ENCODE measurements at regions not wholly inside any gene's neighbourhood (a gene's known extent, or its start where the extent isn't known, plus 50 kb on each side); places are given as distances from the start of the nearest gene placed in this dataset.
"Not testable (repeated sequence)": the region's sequence is repeated elsewhere in the genome, so short reads cannot be mapped to it uniquely, and the experiment has no call there.

DNA sequence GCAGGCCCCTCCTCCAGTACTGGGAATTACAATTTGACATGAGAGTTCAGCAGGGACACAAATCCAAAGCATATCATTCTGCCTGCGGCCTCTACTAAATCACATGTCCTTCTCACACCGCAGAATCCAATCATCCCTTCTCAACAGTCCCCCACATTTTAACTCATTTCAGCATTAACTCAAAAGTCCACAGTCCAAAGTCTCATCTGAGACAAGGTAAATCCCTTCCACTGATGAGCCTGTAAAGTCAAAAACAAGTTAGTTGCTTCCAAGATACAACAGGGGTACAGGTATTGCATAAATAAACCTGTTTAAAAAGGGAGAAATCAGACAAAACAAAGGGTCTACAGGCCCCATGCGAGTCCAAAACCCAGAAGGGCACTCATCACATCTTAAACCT lies 64.0 kb downstream of the EBNA1BP2 start:
- no peak for DNase-seq

DNA sequence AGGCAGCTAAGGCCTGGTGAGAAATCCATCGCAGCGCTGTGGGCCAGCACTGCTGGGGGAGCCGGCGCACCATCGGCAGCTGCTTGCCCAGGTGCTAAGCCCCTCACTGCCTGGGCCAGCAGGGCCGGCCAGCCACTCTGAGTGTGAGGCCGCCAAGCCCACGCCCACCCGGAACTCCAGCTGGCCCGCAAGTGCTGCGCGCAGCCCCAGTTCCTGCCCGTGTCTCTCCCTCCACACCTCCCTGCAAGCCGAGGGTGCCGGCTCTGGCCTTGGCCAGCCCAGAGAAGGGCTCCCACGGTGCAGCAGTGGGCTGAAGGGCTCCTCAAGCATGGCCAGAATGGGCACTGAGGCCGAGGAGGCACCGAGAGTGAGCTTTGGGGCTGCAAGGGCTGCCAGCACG lies 64.4 kb downstream of the EBNA1BP2 start:
- no peak for DNase-seq

DNA sequence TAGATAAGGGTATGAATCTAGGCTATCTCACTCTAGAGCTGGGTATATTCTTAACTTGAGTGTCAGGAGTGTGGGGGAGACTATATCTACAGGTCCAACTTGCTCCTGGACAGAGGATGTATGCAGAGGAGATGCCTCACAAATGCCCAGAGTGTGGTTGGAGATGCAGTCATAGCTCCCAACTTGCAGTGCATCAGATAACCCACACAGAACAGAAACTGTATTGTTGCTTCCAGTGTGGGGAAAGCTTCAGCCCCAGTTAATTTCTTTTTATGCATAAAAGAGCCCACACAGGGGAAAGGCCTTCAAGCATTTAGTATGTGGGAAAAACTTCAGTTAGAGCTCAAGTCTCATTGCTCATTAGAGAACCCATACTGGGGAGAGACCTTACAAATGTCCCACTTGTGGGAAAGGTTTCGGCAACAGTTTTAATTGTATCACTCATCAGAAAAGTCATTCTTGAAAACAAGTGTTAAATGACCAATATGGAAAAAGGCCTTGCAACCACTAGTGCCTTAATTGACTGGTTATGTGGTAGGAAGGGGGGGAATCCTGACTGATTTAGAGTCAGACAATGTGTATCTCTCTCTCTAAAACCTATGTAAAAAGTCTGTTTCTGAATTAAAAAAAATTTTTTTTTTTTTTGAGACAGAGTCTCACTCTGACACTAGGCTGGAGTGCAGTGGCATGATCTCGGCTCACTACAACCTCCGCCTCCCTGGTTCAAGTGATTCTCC lies 67.9 kb downstream of the EBNA1BP2 start:
- no peak for DNase-seq

- no peak for DNase-seq
Observed at GRCh38 chr1:43101061-43101460, 71.0 kb downstream of the EBNA1BP2 start.

DNA sequence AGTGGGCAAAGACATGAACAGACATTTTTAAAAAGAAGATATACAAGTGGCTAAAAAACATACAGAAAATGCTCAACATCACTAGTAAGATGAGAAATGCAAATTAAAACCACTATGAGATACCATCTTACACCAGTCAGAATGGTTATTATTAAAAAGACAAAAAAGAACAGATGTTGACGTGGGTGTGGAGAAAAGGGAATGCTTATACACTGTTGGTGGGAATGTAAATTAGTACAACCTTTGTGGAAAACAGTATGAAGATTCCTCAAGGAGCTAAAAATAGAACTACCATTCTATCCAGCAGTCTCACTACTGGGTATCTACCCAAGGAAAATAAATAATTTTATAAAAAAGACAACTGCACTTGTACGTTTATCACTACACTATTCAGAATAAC lies 73.9 kb downstream of the EBNA1BP2 start:
- DNase-seq = no peak

GRCh38 chr1:43096528-43096927 lies 75.6 kb downstream of the EBNA1BP2 start:
- not testable (repeated sequence) for DNase-seq

GRCh38 chr1:43090812-43091211 lies 81.3 kb downstream of the EBNA1BP2 start:
- not testable (repeated sequence) for DNase-seq

DNA sequence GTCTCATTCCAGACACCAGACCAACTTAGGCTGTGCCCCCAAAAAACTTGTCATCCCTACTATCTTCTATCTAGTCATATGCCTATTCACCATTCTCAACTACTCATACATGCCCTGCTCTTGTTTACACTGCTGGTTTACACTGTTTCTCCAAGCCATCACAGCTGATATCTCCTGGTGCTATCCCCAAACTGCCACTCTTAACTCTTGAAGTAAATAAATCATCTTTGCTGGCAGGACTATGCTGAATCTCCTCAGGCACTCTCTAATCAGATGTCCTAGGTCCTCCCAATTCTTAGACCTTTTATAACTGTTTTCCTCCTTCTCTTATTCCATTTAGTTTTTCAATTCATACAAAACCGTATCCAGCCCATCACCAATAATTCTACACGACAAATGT lies 81.9 kb downstream of the EBNA1BP2 start:
- DNase-seq = not testable (repeated sequence)

DNA sequence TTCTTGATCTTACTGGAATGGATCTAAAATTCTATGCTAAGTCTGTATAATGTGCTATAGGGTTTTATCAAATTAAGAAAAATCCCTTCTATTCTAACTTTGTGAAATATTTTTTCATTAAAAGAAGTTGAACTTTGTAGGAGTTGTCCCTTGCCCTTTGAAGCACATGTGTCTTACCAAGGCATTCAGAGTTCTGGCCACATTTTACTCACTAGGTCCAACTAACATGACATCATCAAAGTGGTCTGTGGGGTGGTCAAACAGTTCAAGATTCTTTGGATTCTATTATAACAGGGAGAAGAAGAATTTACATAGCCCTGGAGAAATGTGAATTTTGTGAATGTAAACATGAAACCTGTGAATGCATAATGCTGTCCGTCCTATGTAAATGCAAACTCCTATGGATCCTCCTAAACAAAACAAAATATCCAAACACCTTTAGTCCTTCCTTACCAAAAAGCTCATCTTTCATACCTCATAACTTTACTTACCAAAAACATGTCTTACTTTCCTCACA lies 88.7 kb downstream of the EBNA1BP2 start:
- no peak for DNase-seq

GRCh38 chr1:43082740-43083139 lies 89.3 kb downstream of the EBNA1BP2 start:
- DNase-seq = no peak

DNA sequence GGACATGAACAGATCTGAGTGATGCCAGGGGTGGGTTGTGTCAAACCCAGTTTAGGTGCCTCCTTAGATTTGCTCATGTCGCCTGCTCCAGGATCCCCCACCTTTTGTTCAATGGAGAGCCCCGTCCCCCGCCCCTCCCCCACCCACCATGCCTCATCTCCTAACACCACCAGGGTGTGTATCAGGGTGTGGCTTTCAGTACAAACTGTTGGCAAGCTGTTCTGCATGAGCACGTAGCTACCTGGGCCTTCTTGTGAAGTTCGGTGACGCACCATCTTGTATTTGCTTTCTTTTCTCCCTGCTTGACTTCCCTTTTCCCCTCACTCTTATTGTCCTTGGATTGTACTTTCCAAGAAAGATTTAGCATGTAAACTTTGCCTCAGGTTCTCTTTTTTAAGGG lies 94.8 kb downstream of the EBNA1BP2 start:
- no peak for DNase-seq

- DNase-seq = no peak
Observed at GRCh38 chr1:43074709-43075108, 97.4 kb downstream of the EBNA1BP2 start.

DNA sequence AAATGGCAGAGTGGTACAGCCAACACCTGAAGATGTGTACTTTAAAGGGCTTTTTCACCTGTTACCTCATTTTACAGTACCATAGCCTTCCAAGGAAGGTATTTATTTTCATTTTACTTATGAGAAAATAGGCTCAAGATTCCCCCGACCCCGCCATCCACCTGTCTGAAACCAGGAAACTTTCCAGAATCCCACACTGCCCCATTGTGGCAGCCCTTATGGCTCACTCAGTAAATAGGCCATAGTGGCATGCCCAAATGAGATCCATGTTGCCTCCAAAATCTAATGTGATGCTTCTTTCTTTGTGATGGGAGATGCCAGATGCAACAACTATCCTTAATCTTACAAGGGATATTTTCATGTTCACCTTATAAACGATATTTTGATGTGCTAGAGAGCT lies 97.8 kb downstream of the EBNA1BP2 start:
- DNase-seq = no peak

DNA sequence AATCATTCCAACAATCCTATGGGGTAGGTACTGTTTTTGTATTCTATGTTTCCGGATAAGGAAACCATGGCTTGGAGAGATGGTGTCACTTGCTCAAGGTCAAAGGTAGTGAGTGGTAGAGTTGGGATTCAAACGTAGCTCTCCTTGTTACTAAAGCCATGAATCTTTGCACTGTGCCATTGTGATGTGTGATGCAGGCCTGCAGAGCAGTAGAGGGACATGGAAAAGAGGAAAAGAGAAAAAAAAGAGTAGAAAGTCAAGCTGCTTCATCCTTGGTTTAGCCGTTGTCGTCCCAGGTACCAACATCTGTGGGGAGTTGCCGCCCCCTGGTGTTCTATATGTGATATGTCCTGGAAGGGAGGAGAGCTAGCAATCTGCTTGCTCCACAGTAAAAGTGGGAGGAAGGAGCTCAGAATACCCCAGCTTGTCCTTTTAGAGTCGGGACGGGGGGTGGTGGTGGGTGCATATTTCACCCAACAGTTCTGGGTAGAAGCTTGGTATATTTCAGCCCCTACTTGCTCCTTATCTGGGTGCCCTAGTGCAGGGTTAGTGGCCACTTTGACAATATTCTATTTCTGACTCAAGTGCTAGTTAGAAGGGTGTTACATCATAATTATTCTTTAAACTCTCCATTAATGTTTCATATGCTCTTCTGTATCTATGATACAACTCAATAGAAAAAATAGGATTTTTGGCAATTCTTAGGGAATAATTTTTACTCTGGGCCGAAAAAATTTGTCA lies 98.4 kb downstream of the EBNA1BP2 start:
- DNase-seq = peak; percentile 77 to 86 (median 86)

DNA sequence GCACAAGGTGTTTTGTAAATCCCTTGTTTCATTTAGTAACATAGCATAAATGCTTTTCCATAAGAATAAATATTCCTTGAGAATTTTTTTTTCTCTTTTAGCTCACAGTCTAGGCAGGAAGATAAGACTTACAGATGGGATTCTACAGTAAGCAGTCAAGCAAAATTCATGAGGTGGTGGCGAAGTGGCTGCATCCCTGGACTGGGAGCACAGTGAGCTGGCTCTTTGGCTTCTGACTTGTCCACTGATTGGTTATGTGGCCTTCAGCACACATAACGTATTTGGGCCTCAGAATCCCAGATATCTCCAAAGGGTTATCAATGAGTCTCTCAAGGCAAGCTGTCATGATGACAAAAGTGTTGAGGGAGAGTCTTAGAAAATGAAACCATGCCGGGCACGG lies 99.8 kb downstream of the EBNA1BP2 start:
- DNase-seq = no peak

- no peak for DNase-seq
Observed at GRCh38 chr1:43071241-43071640, 100.8 kb downstream of the EBNA1BP2 start.

GRCh38 chr1:43069461-43070050 lies 102.5 kb downstream of the EBNA1BP2 start:
- no peak for DNase-seq

DNA sequence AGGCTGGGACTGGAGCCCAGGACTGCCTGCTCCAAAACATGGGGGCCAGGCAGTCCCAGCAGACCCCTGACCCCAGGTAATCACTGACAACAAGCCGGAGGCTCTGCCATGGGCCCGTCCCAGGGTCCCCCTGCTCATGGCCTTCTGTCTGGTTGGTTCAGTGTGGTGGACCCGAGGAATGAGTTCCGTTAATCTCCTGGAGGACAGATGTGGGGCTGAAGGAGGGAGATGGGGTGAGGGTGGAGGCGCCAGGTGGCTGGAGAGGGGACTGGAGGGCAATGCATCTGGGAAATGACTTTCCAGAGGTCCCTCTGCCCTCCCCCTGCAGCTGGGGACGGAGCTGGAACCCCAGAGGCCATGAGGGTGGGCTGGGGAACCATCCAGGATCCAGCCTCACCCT lies 103.2 kb downstream of the EBNA1BP2 start:
- no peak for DNase-seq

GRCh38 chr1:43067977-43068751 lies 103.9 kb downstream of the EBNA1BP2 start:
- peak in 1 of 3 donors; percentile 23 for DNase-seq

- DNase-seq = no peak
Observed at GRCh38 chr1:43067233-43067745, 104.8 kb downstream of the EBNA1BP2 start.

DNA sequence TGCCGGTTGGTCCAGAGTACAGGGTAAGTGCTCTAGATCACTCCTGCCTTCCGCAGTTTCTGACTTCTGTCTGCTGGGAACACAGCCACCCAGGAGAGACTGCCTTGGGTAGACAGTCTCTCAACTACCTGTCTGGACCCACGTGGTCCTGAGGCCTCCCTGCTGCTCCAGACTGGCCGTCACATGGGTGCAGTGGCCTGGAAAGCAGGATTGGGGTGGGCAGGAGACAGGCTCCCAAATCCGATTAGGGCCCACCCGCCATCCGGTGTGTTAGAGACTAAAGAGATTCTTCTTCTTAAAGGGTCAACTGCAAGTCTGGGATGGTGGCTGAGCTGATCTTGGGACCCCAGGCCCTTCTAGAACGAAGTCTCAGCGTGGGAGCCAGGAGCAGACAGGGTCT lies 105.5 kb downstream of the EBNA1BP2 start:
- no peak for DNase-seq

DNA sequence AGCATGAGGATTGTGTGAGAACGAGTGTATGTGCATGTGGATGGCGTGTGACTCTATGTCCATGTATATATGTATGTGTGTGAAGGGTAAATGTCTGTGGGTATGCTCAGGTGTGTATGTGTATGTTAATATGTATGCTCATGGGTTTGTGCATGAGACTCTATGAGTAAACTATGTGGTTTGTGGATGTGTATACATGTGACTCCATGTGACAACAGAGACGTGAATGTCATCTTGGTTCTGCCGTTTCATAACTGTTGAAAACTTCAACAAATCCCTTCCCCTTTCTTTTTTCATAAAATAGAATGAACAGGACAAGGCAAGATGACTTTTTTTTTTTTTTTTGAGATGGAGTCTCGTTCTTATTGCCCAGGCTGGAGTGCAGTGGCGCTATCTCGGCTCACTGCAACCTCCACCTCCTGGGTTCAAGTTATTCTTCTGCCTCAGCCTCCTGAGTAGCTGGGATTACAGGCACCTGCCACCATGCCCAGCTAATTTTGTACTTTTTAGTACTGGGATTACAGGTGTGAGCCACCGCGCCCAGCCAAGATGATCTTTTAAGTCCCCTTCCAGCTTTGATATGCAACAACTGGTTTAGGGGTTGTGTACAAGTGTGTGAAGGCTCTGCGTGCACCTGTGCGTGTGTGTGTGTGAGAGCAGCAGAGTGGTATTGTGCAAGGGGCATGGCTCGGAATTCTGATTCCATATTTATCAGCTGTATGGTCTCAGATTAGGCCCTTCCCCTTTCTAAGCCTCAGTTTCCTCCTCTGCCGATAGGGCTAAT lies 106.3 kb downstream of the EBNA1BP2 start:
- DNase-seq = peak; percentile 32 to 57 (median 54)

Data from suppressor macrophage treated with lipopolysaccharide for 1 hour (primary cell).